CD4-positive, alpha-beta memory T cell (primary cell): ENCODE measurements at regions not wholly inside any gene's neighbourhood (a gene's known extent, or its start where the extent isn't known, plus 50 kb on each side); places are given as distances from the start of the nearest gene placed in this dataset.

ENCODE experiments used
- CTCF ChIA-PET: fragments of 350-600 bp; sonication (Branson Sonifier 250); formaldehyde crosslinking; loops from one replicate; lab custom pipeline; 2021; ENCODE audit warnings: inconsistent platforms; ENCODE audit not compliant: partially characterized antibody; lab: Charles Lee
- POLR2A ChIA-PET: fragments of 350-600 bp; sonication (Branson Sonifier 250); formaldehyde crosslinking; loops from one replicate; lab custom pipeline; 2021; ENCODE audit not compliant: partially characterized antibody; lab: Charles Lee
- DNase-seq, 5 donors: peaks; one replicate each; pipeline versions ENCODE4 v3.0.0 to v3.0.0-alpha.2; 2020 to 2022; ENCODE audit warnings: mixed read lengths in 1 of 5
- H3K27ac ChIP-seq: one replicate; pipeline ENCODE4 v1.7.0; 2013; ENCODE audit warnings: low read depth, low read length
- H3K27me3 ChIP-seq: 2 replicates; pipeline ENCODE4 v1.7.0; 2013; ENCODE audit warnings: mild to moderate bottlenecking, low read length, moderate library complexity; ENCODE audit not compliant: insufficient read depth
- H3K36me3 ChIP-seq: 2 replicates; pipeline ENCODE4 v1.7.0; 2013; ENCODE audit warnings: mild to moderate bottlenecking, low read length, moderate library complexity; ENCODE audit not compliant: insufficient read depth
- H3K4me1 ChIP-seq: 2 replicates; pipeline ENCODE4 v1.7.0; 2013; ENCODE audit warnings: mild to moderate bottlenecking, low read length, moderate library complexity; ENCODE audit not compliant: insufficient read depth
- H3K4me3 ChIP-seq, 2 donors: one replicate each; pipeline ENCODE4 v1.7.0; 2013; ENCODE audit warnings: low read length in 2 of 2, mild to moderate bottlenecking in 1 of 2
- H3K9me3 ChIP-seq, 2 donors: one replicate each; pipeline ENCODE4 v1.7.0; 2013; ENCODE audit warnings: low read length in 2 of 2, control low read depth in 1 of 2; ENCODE audit not compliant: control insufficient read depth in 1 of 2
- H3K27ac Mint-ChIP-seq, 7 donors: one replicate each; pipeline ENCODE4 v1.8.0; 2020 to 2021; ENCODE audit warnings: mixed read lengths in 7 of 7, mild to moderate bottlenecking in 6 of 7, inconsistent platforms in 3 of 7, moderate library complexity in 3 of 7
- H3K27me3 Mint-ChIP-seq, 2 donors: one replicate each; pipeline ENCODE4 v1.8.0; 2020 to 2021; ENCODE audit warnings: mixed read lengths in 2 of 2
- H3K36me3 Mint-ChIP-seq, 2 donors: one replicate each; pipeline ENCODE4 v1.8.0; 2020 to 2021; ENCODE audit warnings: mixed read lengths in 2 of 2, inconsistent platforms in 1 of 2, mild to moderate bottlenecking in 1 of 2
- H3K4me1 Mint-ChIP-seq, 4 donors: one replicate each; pipeline ENCODE4 v1.8.0; 2020 to 2021; ENCODE audit warnings: mixed read lengths in 4 of 4, mild to moderate bottlenecking in 1 of 4
- H3K4me3 Mint-ChIP-seq, 8 donors: one replicate each; pipeline ENCODE4 v1.8.0; 2020 to 2021; ENCODE audit warnings: mixed read lengths in 8 of 8, mild to moderate bottlenecking in 7 of 8, moderate library complexity in 6 of 8, inconsistent platforms in 3 of 8
- H3K9me3 Mint-ChIP-seq, 8 donors: one replicate each; pipeline ENCODE4 v1.8.0; 2020 to 2021; ENCODE audit warnings: mixed read lengths in 8 of 8, mild to moderate bottlenecking in 5 of 8, inconsistent platforms in 3 of 8, moderate library complexity in 1 of 8
- intact Hi-C: fragments of 100-400 bp; cut with micrococcal nuclease; formaldehyde crosslinking; loops from one replicate; pipeline ENCODE4 v1.15.1; 2023

DNA sequence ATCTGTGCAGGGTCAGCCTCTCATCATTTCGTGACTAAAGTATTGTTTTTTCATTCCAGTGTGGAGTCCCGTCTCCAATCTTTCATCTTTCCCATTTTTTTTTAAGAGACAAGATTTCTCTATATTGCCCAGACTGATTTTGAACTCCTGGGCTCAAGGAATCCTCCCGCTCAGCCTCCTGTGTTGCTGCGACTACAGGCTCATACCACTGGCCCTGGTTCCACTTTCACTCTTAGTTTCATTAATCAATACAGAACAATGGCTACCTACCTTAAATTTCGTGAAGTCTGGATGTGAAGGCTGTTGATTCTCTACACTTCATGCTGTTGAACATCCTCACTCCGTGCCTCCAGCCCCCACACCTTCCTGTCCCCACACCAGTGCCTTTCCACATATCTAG, 97.7 kb upstream of the GREM2 start:
- ChIA-PET CTCF (no interaction called here), POLR2A (no interaction called here)
- H3K4me3 ChIP-seq: no peak overlapping the region
- intact Hi-C loops: no loop called here
- H3K9me3 ChIP-seq: no peaks in the 10 kb centered on the region
- H3K27me3 ChIP-seq: no peaks in the 10 kb centered on the region
- Mint-ChIP-seq H3K9me3 (peaks cover 0 to 7% (median under 1%) of the 10 kb centered on the region in 8 donors), H3K27ac (no peak overlapping the region), H3K36me3 (no peaks in the 10 kb centered on the region), H3K4me3 (peak overlapping the region in 1 of 8 donors; percentile 24), H3K27me3 (peaks cover 6 to 15% of the 10 kb centered on the region in 2 donors), H3K4me1 (peaks cover 0 to 2% (median 0%) of the 10 kb centered on the region in 4 donors)
- no peak overlapping the region for H3K27ac ChIP-seq
- no peaks in the 10 kb centered on the region for H3K4me1 ChIP-seq
- DNase-seq: no peak
- H3K36me3 ChIP-seq: no peaks in the 10 kb centered on the region

DNA sequence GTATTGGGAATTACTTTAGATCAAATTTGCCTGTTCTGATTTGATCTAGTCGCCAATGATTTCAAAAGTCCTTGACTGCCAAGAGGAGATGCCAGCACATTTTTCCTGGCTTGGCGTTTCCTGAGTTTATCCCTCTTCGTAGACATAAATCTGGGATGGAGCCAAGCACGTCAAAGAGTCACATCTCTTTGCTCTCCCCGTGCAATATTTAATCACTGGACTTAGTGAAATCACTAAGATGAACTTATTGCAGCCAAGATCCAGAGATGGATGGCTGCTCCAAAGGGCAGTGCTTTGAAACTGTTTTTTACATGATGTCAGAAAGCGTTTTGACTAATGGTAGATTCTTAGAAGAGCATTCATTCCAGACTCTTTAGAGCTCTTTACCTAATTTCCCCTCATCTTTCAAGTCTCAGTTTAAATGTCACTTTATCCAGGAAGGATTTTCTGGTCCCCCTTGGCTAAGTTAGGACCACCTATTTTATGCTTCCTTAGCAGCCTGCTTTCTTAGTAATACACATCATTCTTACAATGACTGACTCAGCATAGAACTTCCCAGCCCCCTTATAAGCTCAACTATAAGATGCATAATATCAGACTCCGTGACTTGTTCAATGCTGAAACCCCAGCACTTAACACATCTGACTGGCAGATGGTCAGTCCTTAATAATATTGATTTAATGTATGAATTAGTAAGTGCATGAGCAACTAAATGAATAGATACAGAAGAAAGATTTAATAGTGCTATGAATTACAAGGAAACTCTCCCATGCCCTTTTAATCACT, 94.4 kb upstream of the GREM2 start:
- no peaks in the 10 kb centered on the region for H3K36me3 Mint-ChIP-seq
- peaks cover 6 to 18% of the 10 kb centered on the region in 2 donors for H3K27me3 Mint-ChIP-seq
- no peak overlapping the region for H3K27ac Mint-ChIP-seq
- no peak for DNase-seq
- no peaks in the 10 kb centered on the region for H3K36me3 ChIP-seq
- POLR2A ChIA-PET: no interaction called here
- no peaks in the 10 kb centered on the region for H3K9me3 ChIP-seq
- peaks cover 0 to 5% (median 0%) of the 10 kb centered on the region in 8 donors for H3K9me3 Mint-ChIP-seq
- no peak overlapping the region for H3K27ac ChIP-seq
- H3K4me3 ChIP-seq: no peak overlapping the region
- H3K4me1 Mint-ChIP-seq: peaks cover 0 to 2% (median 0%) of the 10 kb centered on the region in 4 donors
- H3K4me1 ChIP-seq: no peaks in the 10 kb centered on the region
- CTCF ChIA-PET: no interaction called here
- no peaks in the 10 kb centered on the region for H3K27me3 ChIP-seq
- H3K4me3 Mint-ChIP-seq: no peak overlapping the region
- intact Hi-C loops: no loop called here

DNA sequence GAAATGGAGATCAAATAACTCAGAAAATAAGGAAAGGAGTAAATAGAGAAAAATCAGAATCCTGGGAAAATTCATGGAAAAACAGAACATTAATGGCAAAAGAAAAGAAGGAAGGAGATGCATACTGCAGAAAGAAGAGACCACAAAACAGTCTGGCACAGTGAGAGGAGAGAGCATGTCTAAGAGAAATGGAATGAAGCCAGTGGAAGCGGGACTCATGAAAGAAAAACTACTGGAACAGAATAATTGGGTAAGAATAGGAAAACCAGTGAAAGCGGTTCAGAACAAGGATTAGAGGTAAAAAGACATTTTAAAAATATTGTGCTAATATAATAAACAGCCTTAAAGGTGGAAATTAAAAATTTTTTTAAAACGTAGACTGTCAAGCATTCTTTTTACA, 93.6 kb upstream of the GREM2 start:
- H3K4me3 ChIP-seq: no peak overlapping the region
- Mint-ChIP-seq H3K4me3 (no peak overlapping the region), H3K4me1 (peaks cover 0 to 2% (median 0%) of the 10 kb centered on the region in 4 donors), H3K36me3 (no peaks in the 10 kb centered on the region), H3K27ac (no peak overlapping the region), H3K27me3 (peaks cover 6 to 18% of the 10 kb centered on the region in 2 donors), H3K9me3 (peaks cover 0 to 5% (median 0%) of the 10 kb centered on the region in 8 donors)
- H3K36me3 ChIP-seq: no peaks in the 10 kb centered on the region
- no peak for DNase-seq
- H3K9me3 ChIP-seq: no peaks in the 10 kb centered on the region
- H3K4me1 ChIP-seq: no peaks in the 10 kb centered on the region
- POLR2A ChIA-PET: no interaction called here
- intact Hi-C loops: no loop called here
- H3K27ac ChIP-seq: no peak overlapping the region
- CTCF ChIA-PET: no interaction called here
- no peaks in the 10 kb centered on the region for H3K27me3 ChIP-seq

DNA sequence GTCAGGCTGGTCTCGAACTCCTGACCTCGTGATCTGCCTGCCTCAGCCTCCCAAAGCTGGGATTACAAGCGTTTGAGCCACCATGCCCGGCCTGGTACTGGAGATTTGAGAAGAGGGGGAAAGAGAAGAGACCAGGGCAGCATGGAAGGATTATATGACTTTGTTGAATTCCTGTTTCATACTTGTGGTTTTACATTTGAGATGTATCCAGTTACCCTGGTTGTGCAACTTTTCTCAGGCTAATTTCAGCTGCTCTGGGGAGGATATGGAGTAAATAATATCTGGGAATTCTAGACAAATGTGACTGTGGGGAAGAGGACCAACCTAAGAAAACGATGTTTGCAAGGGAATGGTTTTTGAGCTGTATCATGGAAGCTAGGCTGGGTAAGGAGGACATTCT, 89.5 kb upstream of the GREM2 start:
- H3K27ac Mint-ChIP-seq: no peak overlapping the region
- peaks cover 0 to 4% (median under 1%) of the 10 kb centered on the region in 8 donors for H3K9me3 Mint-ChIP-seq
- no peak overlapping the region for H3K27ac ChIP-seq
- no peaks in the 10 kb centered on the region for H3K27me3 ChIP-seq
- H3K27me3 Mint-ChIP-seq: peaks cover 8 to 9% of the 10 kb centered on the region in 2 donors
- no peak overlapping the region for H3K4me3 Mint-ChIP-seq
- CTCF ChIA-PET: no interaction called here
- H3K9me3 ChIP-seq: no peaks in the 10 kb centered on the region
- H3K36me3 Mint-ChIP-seq: no peaks in the 10 kb centered on the region
- no peaks in the 10 kb centered on the region for H3K4me1 Mint-ChIP-seq
- POLR2A ChIA-PET: no interaction called here
- H3K4me3 ChIP-seq: no peak overlapping the region
- no peaks in the 10 kb centered on the region for H3K36me3 ChIP-seq
- no peaks in the 10 kb centered on the region for H3K4me1 ChIP-seq
- no peak for DNase-seq
- intact Hi-C loops: no loop called here

DNA sequence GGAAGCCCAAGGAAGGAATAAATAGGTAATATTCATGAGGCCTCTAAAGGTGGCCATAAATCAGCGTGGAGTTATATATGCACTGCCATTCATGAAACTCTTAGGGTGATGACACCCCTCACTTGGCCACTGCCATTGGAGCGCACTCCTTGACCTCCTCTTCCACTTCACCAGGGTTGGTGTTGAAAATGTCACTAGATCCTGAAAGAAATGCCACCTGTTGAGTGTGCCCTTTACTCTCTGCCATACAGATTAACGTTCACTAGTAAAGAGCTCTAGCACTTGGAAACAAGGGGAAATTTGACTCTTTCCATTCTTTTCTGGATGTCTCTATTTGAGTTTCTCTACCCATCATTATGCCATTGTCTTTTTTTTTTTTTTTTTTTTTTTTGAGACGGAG, 83.5 kb upstream of the GREM2 start:
- Histone ChIP-seq H3K27me3 (no peaks in the 10 kb centered on the region), H3K4me3 (no peak overlapping the region), H3K9me3 (no peaks in the 10 kb centered on the region), H3K36me3 (no peaks in the 10 kb centered on the region), H3K4me1 (no peaks in the 10 kb centered on the region), H3K27ac (no peak overlapping the region)
- intact Hi-C loops: no loop called here
- H3K27ac Mint-ChIP-seq: no peak overlapping the region
- H3K27me3 Mint-ChIP-seq: peaks cover 3 to 4% of the 10 kb centered on the region in 2 donors
- ChIA-PET CTCF (no interaction called here), POLR2A (no interaction called here)
- no peak for DNase-seq
- no peaks in the 10 kb centered on the region for H3K4me1 Mint-ChIP-seq
- no peak overlapping the region for H3K4me3 Mint-ChIP-seq
- peaks cover 0 to 4% (median 0%) of the 10 kb centered on the region in 8 donors for H3K9me3 Mint-ChIP-seq
- H3K36me3 Mint-ChIP-seq: no peaks in the 10 kb centered on the region

DNA sequence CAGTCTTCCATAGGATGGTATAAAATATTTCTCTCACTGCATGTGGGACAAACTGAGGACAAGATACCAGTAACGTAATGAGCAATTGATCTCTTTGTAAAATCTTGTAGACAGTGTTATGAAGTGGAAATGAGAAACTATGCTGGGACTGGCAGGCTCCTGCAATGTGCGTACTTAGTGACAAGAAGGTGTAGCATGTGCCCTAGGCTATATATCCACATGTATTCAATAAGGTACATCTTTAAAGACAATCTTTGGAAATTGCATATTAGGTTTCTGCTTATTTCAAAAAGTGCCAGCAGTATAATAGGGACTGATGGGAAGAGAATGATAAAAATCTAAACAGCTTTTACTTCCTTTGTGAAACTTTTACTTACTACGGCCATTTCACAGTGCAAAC, 81.9 kb upstream of the GREM2 start:
- H3K36me3 ChIP-seq: no peaks in the 10 kb centered on the region
- no peak for DNase-seq
- POLR2A ChIA-PET: no interaction called here
- no peak overlapping the region for H3K27ac ChIP-seq
- Mint-ChIP-seq H3K27ac (no peak overlapping the region), H3K36me3 (no peaks in the 10 kb centered on the region), H3K9me3 (peaks cover 0 to 2% (median 0%) of the 10 kb centered on the region in 8 donors), H3K4me1 (peaks cover 0 to under 1% (median 0%) of the 10 kb centered on the region in 4 donors), H3K27me3 (no peaks in the 10 kb centered on the region), H3K4me3 (no peak overlapping the region)
- no peaks in the 10 kb centered on the region for H3K9me3 ChIP-seq
- no peaks in the 10 kb centered on the region for H3K27me3 ChIP-seq
- CTCF ChIA-PET: interaction anchor here (4.0 kb wide), 1 partner anchor 239 kb away, joined by 26 read pairs; no protein-coding TSS in a partner anchor
- H3K4me1 ChIP-seq: no peaks in the 10 kb centered on the region
- no peak overlapping the region for H3K4me3 ChIP-seq
- intact Hi-C loops: no loop called here

DNA sequence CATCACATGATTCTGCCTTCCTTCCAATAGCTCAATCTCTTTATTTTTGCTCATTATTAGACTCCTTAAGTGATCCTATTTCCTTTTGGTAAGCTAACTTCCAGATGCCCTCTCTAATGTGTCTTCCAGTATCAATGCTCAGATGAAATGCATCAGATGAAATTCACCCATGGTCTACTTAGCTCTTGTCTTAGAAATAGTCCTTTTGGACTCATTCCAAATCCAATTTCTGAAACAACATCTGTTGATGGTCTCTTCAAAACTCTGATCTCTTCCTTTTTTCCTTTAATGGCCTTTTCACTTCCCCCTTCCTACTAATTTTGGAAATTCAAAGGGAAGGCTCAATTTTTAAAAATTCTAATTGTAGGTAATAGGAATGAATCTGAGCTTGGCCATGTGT, 81.1 kb upstream of the GREM2 start:
- POLR2A ChIA-PET: no interaction called here
- H3K27me3 ChIP-seq: no peaks in the 10 kb centered on the region
- peaks cover under 1% of the 10 kb centered on the region for H3K4me1 ChIP-seq
- intact Hi-C loops: no loop called here
- peaks cover 0 to 2% (median 0%) of the 10 kb centered on the region in 8 donors for H3K9me3 Mint-ChIP-seq
- no peak overlapping the region for H3K27ac ChIP-seq
- DNase-seq: no peak
- no peaks in the 10 kb centered on the region for H3K36me3 Mint-ChIP-seq
- CTCF ChIA-PET: interaction anchor here (2.6 to 4.0 kb wide), 2 partner anchors 235 to 239 kb away, joined by 12 to 26 read pairs; no protein-coding TSS in a partner anchor
- no peaks in the 10 kb centered on the region for H3K36me3 ChIP-seq
- H3K27me3 Mint-ChIP-seq: no peaks in the 10 kb centered on the region
- H3K4me3 Mint-ChIP-seq: no peak overlapping the region
- no peak overlapping the region for H3K4me3 ChIP-seq
- H3K9me3 ChIP-seq: no peaks in the 10 kb centered on the region
- peaks cover 0 to 9% (median under 1%) of the 10 kb centered on the region in 4 donors for H3K4me1 Mint-ChIP-seq
- H3K27ac Mint-ChIP-seq: no peak overlapping the region
